ENCODE measurements at regions not wholly inside any gene's neighbourhood (a gene's known extent, or its start where the extent isn't known, plus 50 kb on each side); places are given as distances from the start of the nearest gene placed in this dataset.

- H3K4me3 ChIP-seq (replicated peaks; ENCODE audit: low read depth, low read length): no peak overlapping the region
- TF ChIP-seq CTCF (IDR thresholded peaks at IDR 0.05; ENCODE audit: low read length, missing control alignments): no peak
- DNase-seq (ENCODE audit: low read depth): no peak
Measured at GRCh38 chr1:195529881-195530280, 1078.4 kb downstream of the KCNT2 start.

GRCh38 chr1:195520757-195521156 is 1087.5 kb downstream of the KCNT2 start:
- TF ChIP-seq CTCF (IDR thresholded peaks at IDR 0.05; ENCODE audit: low read length, missing control alignments): no peak
- H3K4me3 ChIP-seq (replicated peaks; ENCODE audit: low read depth, low read length): no peak overlapping the region
- DNase-seq (ENCODE audit: low read depth): no peak

- H3K4me3 ChIP-seq (replicated peaks; ENCODE audit: low read depth, low read length): no peak overlapping the region
- no peak for TF ChIP-seq CTCF (IDR thresholded peaks at IDR 0.05; ENCODE audit: low read length, missing control alignments)
- no peak for DNase-seq (ENCODE audit: low read depth)
Measured at GRCh38 chr1:195516036-195516435, 1092.2 kb downstream of the KCNT2 start.

- no peak for DNase-seq (ENCODE audit: low read depth)
- no peak for TF ChIP-seq CTCF (IDR thresholded peaks at IDR 0.05; ENCODE audit: low read length, missing control alignments)
Measured at GRCh38 chr1:195511501-195511900, 1096.7 kb downstream of the KCNT2 start.

GRCh38 chr1:195501118-195501517 is 1107.1 kb downstream of the KCNT2 start:
- no peak overlapping the region for H3K4me3 ChIP-seq (replicated peaks; ENCODE audit: low read depth, low read length)
- no peak for TF ChIP-seq CTCF (IDR thresholded peaks at IDR 0.05; ENCODE audit: low read length, missing control alignments)
- DNase-seq (ENCODE audit: low read depth): no peak

More at GRCh38 chr1:195511501-195511900, 1096.7 kb downstream of the KCNT2 start:
- H3K4me3 ChIP-seq (replicated peaks; ENCODE audit: low read depth, low read length): no peak overlapping the region

- TF ChIP-seq CTCF (IDR thresholded peaks at IDR 0.05; ENCODE audit: low read length, missing control alignments): no peak
- H3K4me3 ChIP-seq (replicated peaks; ENCODE audit: low read depth, low read length): no peak overlapping the region
- no peak for DNase-seq (ENCODE audit: low read depth)
Measured at GRCh38 chr1:195495720-195496635, 1112.3 kb downstream of the KCNT2 start.

GRCh38 chr1:195482137-195482536 is 1126.1 kb downstream of the KCNT2 start:
- no peak for DNase-seq (ENCODE audit: low read depth)
- TF ChIP-seq CTCF (IDR thresholded peaks at IDR 0.05; ENCODE audit: low read length, missing control alignments): no peak
- no peak overlapping the region for H3K4me3 ChIP-seq (replicated peaks; ENCODE audit: low read depth, low read length)
